OCI-LY3 (cell line): ENCODE measurements at regions not wholly inside any gene's neighbourhood (a gene's known extent, or its start where the extent isn't known, plus 50 kb on each side); places are given as distances from the start of the nearest gene placed in this dataset.

Source experiments
- CTCF ChIP-seq: fragments of 200-600, 300-600 bp; sonication (generic); IDR thresholded peaks from 2 replicates; pipeline ENCODE4 v1.5.1; 2014; ENCODE audit warnings: antibody characterized with exemption, low read length, low read depth
- EZH2phosphoT487 ChIP-seq: fragments of 200-600 bp; shearing (Covaris generic); IDR thresholded peaks from 2 replicates; pipeline ENCODE4 v1.6.1; 2018; ENCODE audit warnings: antibody characterized with exemption, mixed run types, low read depth

- TF ChIP-seq CTCF = no peak
- no peak for TF ChIP-seq EZH2phosphoT487
Measured at GRCh38 chr9:85264695-85265094, 477.1 kb downstream of the AGTPBP1 start.
